Progenitor cell of endocrine pancreas (in vitro differentiated cells): ENCODE measurements at regions not wholly inside any gene's neighbourhood (a gene's known extent, or its start where the extent isn't known, plus 50 kb on each side); places are given as distances from the start of the nearest gene placed in this dataset.

ENCODE experiments used
- DNase-seq: peaks from one replicate; pipeline ENCODE4 v3.0.0; 2021; ENCODE audit warnings: low spot score; ENCODE audit not compliant: unreplicated experiment
- H3K27ac Mint-ChIP-seq: 2 replicates; pipeline ENCODE4 v1.8.0; 2021; ENCODE audit warnings: mild to moderate bottlenecking, moderate library complexity, mixed read lengths
- H3K27me3 Mint-ChIP-seq: 2 replicates; pipeline ENCODE4 v1.8.0; 2021; ENCODE audit warnings: mixed read lengths
- H3K36me3 Mint-ChIP-seq: 2 replicates; pipeline ENCODE4 v1.8.0; 2022; ENCODE audit warnings: mixed read lengths; ENCODE audit not compliant: insufficient read depth
- H3K4me1 Mint-ChIP-seq: 2 replicates; pipeline ENCODE4 v1.8.0; 2021; ENCODE audit warnings: low read depth, mixed read lengths
- H3K4me3 Mint-ChIP-seq: 2 replicates; pipeline ENCODE4 v1.8.0; 2021; ENCODE audit warnings: low read depth, mild to moderate bottlenecking, moderate library complexity, mixed read lengths
- H3K9me3 Mint-ChIP-seq: 2 replicates; pipeline ENCODE4 v1.8.0; 2021; ENCODE audit warnings: low read depth, mixed read lengths
- CTCF ChIP-seq: fragments of 200-600 bp; sonication (generic); IDR thresholded peaks from one replicate; pipeline ENCODE4 v1.5.0; 2021; ENCODE audit warnings: antibody characterized with exemption, mild to moderate bottlenecking; ENCODE audit not compliant: unreplicated experiment

- Mint-ChIP-seq H3K4me3 (no peak overlapping the region), H3K9me3 (no peaks in the 10 kb centered on the region), H3K27ac (no peak overlapping the region), H3K36me3 (no peaks in the 10 kb centered on the region), H3K4me1 (no peaks in the 10 kb centered on the region), H3K27me3 (peaks cover 50% of the 10 kb centered on the region)
- no peak for TF ChIP-seq CTCF
- DNase-seq = no peak
Observed at GRCh38 chr7:92888-93672, 99.3 kb upstream of the FAM20C start.

- TF ChIP-seq CTCF = no peak
- Mint-ChIP-seq H3K4me1 (no peaks in the 10 kb centered on the region), H3K36me3 (no peaks in the 10 kb centered on the region), H3K4me3 (no peak overlapping the region), H3K27ac (no peak overlapping the region), H3K27me3 (peaks cover 46% of the 10 kb centered on the region), H3K9me3 (no peaks in the 10 kb centered on the region)
- no peak for DNase-seq
Observed at GRCh38 chr7:94251-94801, 98.0 kb upstream of the FAM20C start.

- Mint-ChIP-seq H3K36me3 (no peaks in the 10 kb centered on the region), H3K27ac (no peak overlapping the region), H3K27me3 (peaks cover 46% of the 10 kb centered on the region), H3K4me3 (no peak overlapping the region), H3K4me1 (no peaks in the 10 kb centered on the region), H3K9me3 (no peaks in the 10 kb centered on the region)
- TF ChIP-seq CTCF = no peak
- DNase-seq = no peak
Observed at GRCh38 chr7:95180-95862, 97.0 kb upstream of the FAM20C start.

- H3K4me1 Mint-ChIP-seq = no peaks in the 10 kb centered on the region
- DNase-seq = no peak
- no peaks in the 10 kb centered on the region for H3K9me3 Mint-ChIP-seq
- no peak overlapping the region for H3K27ac Mint-ChIP-seq
- peaks cover 44% of the 10 kb centered on the region for H3K27me3 Mint-ChIP-seq
- H3K36me3 Mint-ChIP-seq = no peaks in the 10 kb centered on the region
- no peak overlapping the region for H3K4me3 Mint-ChIP-seq
- TF ChIP-seq CTCF = no peak
Observed at GRCh38 chr7:95863-96260, 96.5 kb upstream of the FAM20C start.

- H3K4me3 Mint-ChIP-seq = no peak overlapping the region
- no peaks in the 10 kb centered on the region for H3K4me1 Mint-ChIP-seq
- H3K27me3 Mint-ChIP-seq = peaks cover 43% of the 10 kb centered on the region
- no peaks in the 10 kb centered on the region for H3K9me3 Mint-ChIP-seq
- no peak overlapping the region for H3K27ac Mint-ChIP-seq
- TF ChIP-seq CTCF = no peak
- DNase-seq = no peak
- H3K36me3 Mint-ChIP-seq = no peaks in the 10 kb centered on the region
Observed at GRCh38 chr7:96861-97260, 95.5 kb upstream of the FAM20C start.
